H1 (cell line): ENCODE measurements at regions not wholly inside any gene's neighbourhood (a gene's known extent, or its start where the extent isn't known, plus 50 kb on each side); places are given as distances from the start of the nearest gene placed in this dataset.
A peak's percentile ranks its signal among the peaks of the same experiment; 100 is the strongest.

Experiments used
- CTCF ChIA-PET: fragments of 300-600 bp; sonication (Branson Sonifier 250); formaldehyde crosslinking; loops from one replicate; lab custom pipeline; 2021; ENCODE audit not compliant: partially characterized antibody; lab: Charles Lee
- POLR2A ChIA-PET: fragments of 300-600 bp; sonication (Branson Sonifier 250); formaldehyde crosslinking; loops from one replicate; lab custom pipeline; 2021; ENCODE audit warnings: inconsistent platforms; ENCODE audit not compliant: partially characterized antibody; lab: Charles Lee
- DNase-seq, 2 experiments: peaks; one replicate each; pipeline versions ENCODE4 v3.0.0 to v3.0.0-alpha.2; 2010 to 2022; ENCODE audit warnings: low spot score in 2 of 2, low read depth in 1 of 2, mixed read lengths in 1 of 2
- FAIRE-seq: peaks from 2 replicates; lab custom pipeline; 2011; peaks lifted over from hg19 to GRCh38; lab: Jason Lieb, UNC
- H2AFZ ChIP-seq: 2 replicates; pipeline ENCODE4 v1.8.1; 2012; ENCODE audit warnings: low read length, inconsistent platforms
- H2AK5ac ChIP-seq: 2 replicates; pipeline ENCODE4 v1.6.1; 2013; ENCODE audit warnings: low read depth, low read length
- H2BK120ac ChIP-seq: replicated peaks from 2 replicates; pipeline ENCODE3; 2013; ENCODE audit warnings: low read depth, low read length, inconsistent platforms
- H2BK12ac ChIP-seq: 2 replicates; pipeline ENCODE4 v1.6.1; 2013; ENCODE audit warnings: low read depth, low read length
- H2BK15ac ChIP-seq: 2 replicates; pipeline ENCODE4 v1.6.1; 2013; ENCODE audit warnings: low read length
- H2BK20ac ChIP-seq: 2 replicates; pipeline ENCODE4 v1.6.1; 2013; ENCODE audit warnings: low read length
- H2BK5ac ChIP-seq: 2 replicates; pipeline ENCODE4 v1.6.1; 2013; ENCODE audit warnings: low read depth, low read length
- H3K14ac ChIP-seq: 2 replicates; pipeline ENCODE4 v1.6.1; 2013; ENCODE audit warnings: inconsistent platforms; ENCODE audit not compliant: insufficient read length
- H3K18ac ChIP-seq: 2 replicates; pipeline ENCODE4 v1.6.1; 2013; ENCODE audit warnings: low read length; ENCODE audit errors: extremely low read depth
- H3K23ac ChIP-seq: 2 replicates; pipeline ENCODE4 v1.6.1; 2013; ENCODE audit warnings: inconsistent platforms; ENCODE audit not compliant: insufficient read length
- H3K23me2 ChIP-seq: 2 replicates; pipeline ENCODE4 v1.6.1; 2013; ENCODE audit warnings: low read depth, low read length
- H3K27ac ChIP-seq: 2 replicates; pipeline ENCODE4 v1.6.1; 2011; ENCODE audit warnings: low read depth, low read length, inconsistent platforms
- H3K27me3 ChIP-seq, 4 experiments: replicated peaks in 1 of 4; 1 replicate in 1 of 4; 2 replicates in 3 of 4; pipeline versions ENCODE4 v1.6.1 to v1.8.1; 2011 to 2013; ENCODE audit warnings: low read length in 3 of 4, mild to moderate bottlenecking in 3 of 4, inconsistent platforms in 2 of 4, mixed read lengths in 2 of 4, moderate library complexity in 1 of 4; ENCODE audit not compliant: control insufficient read depth in 3 of 4, insufficient read depth in 3 of 4; ENCODE audit errors: extremely low read depth in 1 of 4
- H3K36me3 ChIP-seq, 4 experiments: 2 replicates each; pipeline versions ENCODE4 v1.6.1 to v1.8.1; 2011 to 2013; ENCODE audit warnings: mild to moderate bottlenecking in 4 of 4, low read length in 3 of 4, moderate library complexity in 2 of 4, control low read depth in 1 of 4, inconsistent platforms in 1 of 4; ENCODE audit not compliant: insufficient read depth in 4 of 4, control insufficient read depth in 2 of 4
- H3K4ac ChIP-seq: replicated peaks from 2 replicates; pipeline ENCODE3; 2013; ENCODE audit warnings: low read length, low read depth, mixed read lengths, inconsistent platforms; ENCODE audit not compliant: insufficient read length
- H3K4me1 ChIP-seq, 4 experiments: replicated peaks in 1 of 4; 1 replicate in 1 of 4; 2 replicates in 3 of 4; pipeline versions ENCODE4 v1.6.1 to v1.8.1; 2011 to 2013; ENCODE audit warnings: low read length in 3 of 4, inconsistent platforms in 2 of 4, mixed read lengths in 1 of 4; ENCODE audit not compliant: insufficient read depth in 4 of 4, control insufficient read depth in 3 of 4
- H3K4me2 ChIP-seq, 2 experiments: 2 replicates each; pipeline versions ENCODE4 v1.6.1 to v1.8.1; 2011 to 2013; ENCODE audit warnings: low read depth in 2 of 2, low read length in 2 of 2, control low read depth in 1 of 2, inconsistent platforms in 1 of 2, mild to moderate bottlenecking in 1 of 2; ENCODE audit not compliant: insufficient read depth in 1 of 2
- H3K4me3 ChIP-seq, 4 experiments: fragments of 200-600, 300-600 bp in 1 of 4; sonication (generic), shearing (Covaris generic), sonication (Bioruptor Twin) in 1 of 4; 2 replicates each; pipeline versions ENCODE4 v1.5.1 to v1.8.1; 2011 to 2016; ENCODE audit warnings: low read length in 4 of 4, low read depth in 3 of 4, control low read depth in 2 of 4, inconsistent platforms in 2 of 4, mild to moderate bottlenecking in 2 of 4, mixed read lengths in 1 of 4, moderate library complexity in 1 of 4; ENCODE audit not compliant: insufficient read depth in 2 of 4; ENCODE audit errors: extremely low read depth in 1 of 4
- H3K56ac ChIP-seq: replicated peaks from 2 replicates; pipeline ENCODE3; 2013; ENCODE audit warnings: low read depth, mild to moderate bottlenecking, mixed read lengths, low read length, inconsistent platforms; ENCODE audit not compliant: insufficient read length
- H3K79me1 ChIP-seq: 2 replicates; pipeline ENCODE4 v1.6.1; 2013; ENCODE audit warnings: low read depth, low read length, control low read depth
- H3K79me2 ChIP-seq, 2 experiments: 2 replicates each; pipeline versions ENCODE4 v1.6.1 to v1.8.1; 2012 to 2013; ENCODE audit warnings: low read length in 2 of 2, mild to moderate bottlenecking in 2 of 2, inconsistent platforms in 1 of 2; ENCODE audit not compliant: insufficient read depth in 2 of 2, control insufficient read depth in 1 of 2
- H3K9ac ChIP-seq, 4 experiments: replicated peaks in 1 of 4; 1 replicate in 1 of 4; 2 replicates in 3 of 4; pipeline versions ENCODE4 v1.6.1 to v1.8.1; 2011 to 2013; ENCODE audit warnings: low read depth in 3 of 4, low read length in 3 of 4, control low read depth in 2 of 4, mild to moderate bottlenecking in 2 of 4, moderate library complexity in 2 of 4, inconsistent platforms in 1 of 4; ENCODE audit errors: extremely low read depth in 1 of 4
- H3K9me3 ChIP-seq, 2 experiments: 2 replicates each; pipeline versions ENCODE4 v1.6.1 to v1.8.1; 2012 to 2013; ENCODE audit warnings: mild to moderate bottlenecking in 2 of 2, moderate library complexity in 2 of 2, control low read depth in 1 of 2, inconsistent platforms in 1 of 2, low read depth in 1 of 2, low read length in 1 of 2, mixed read lengths in 1 of 2; ENCODE audit not compliant: insufficient read depth in 2 of 2
- H4K20me1 ChIP-seq, 2 experiments: replicated peaks in 1 of 2; 2 replicates each; pipeline versions ENCODE3 to v1.8.1; 2011 to 2013; ENCODE audit warnings: inconsistent platforms in 2 of 2, low read length in 2 of 2, mild to moderate bottlenecking in 1 of 2; ENCODE audit not compliant: insufficient read depth in 2 of 2, control insufficient read depth in 1 of 2
- H4K5ac ChIP-seq: 2 replicates; pipeline ENCODE4 v1.6.1; 2013; ENCODE audit warnings: low read length, low read depth, mixed read lengths, inconsistent platforms; ENCODE audit not compliant: insufficient read length
- H4K8ac ChIP-seq: 2 replicates; pipeline ENCODE4 v1.8.0; 2013; ENCODE audit warnings: mild to moderate bottlenecking, moderate library complexity, low read length, inconsistent platforms; ENCODE audit not compliant: insufficient read depth; ENCODE audit errors: extremely low read depth
- H4K91ac ChIP-seq: replicated peaks from 2 replicates; pipeline ENCODE3; 2013; ENCODE audit warnings: low read length, mixed read lengths, inconsistent platforms; ENCODE audit not compliant: insufficient read length
- ASH2L ChIP-seq: fragments of 200-600, 300-600 bp; sonication (generic); IDR thresholded peaks from one replicate; pipeline ENCODE4 v1.7.1; 2017; ENCODE audit warnings: low read length
- BCL11A ChIP-seq, 2 experiments: IDR thresholded peaks; one replicate each; pipeline ENCODE4 v1.6.1; 2011; ENCODE audit warnings: low read depth in 2 of 2, low read length in 2 of 2, mild to moderate bottlenecking in 2 of 2
- JUND ChIP-seq: IDR thresholded peaks from 2 replicates; pipeline ENCODE4 v1.6.1; 2011; ENCODE audit warnings: mild to moderate bottlenecking, improper control_type of control experiment, low read length
- POLR2A ChIP-seq, 2 experiments: IDR thresholded peaks; 1 replicate in 1 of 2; 2 replicates in 1 of 2; pipeline ENCODE4 v1.6.1; 2011; ENCODE audit warnings: low read depth in 2 of 2, low read length in 2 of 2, mild to moderate bottlenecking in 2 of 2; ENCODE audit errors: control extremely low read depth in 1 of 2
- RBBP5 ChIP-seq: IDR thresholded peaks from 2 replicates; pipeline ENCODE4 v1.7.1; 2012; ENCODE audit warnings: low read depth, mild to moderate bottlenecking, inconsistent platforms, low read length, moderate library complexity, borderline replicate concordance
- RNF2 ChIP-seq: fragments of 200-900, 300-1000 bp; sonication (generic); IDR thresholded peaks from 2 replicates; pipeline ENCODE4 v1.7.1; 2016; ENCODE audit warnings: borderline replicate concordance, low read depth, mild to moderate bottlenecking, antibody characterized with exemption, low read length; ENCODE audit not compliant: poor library complexity, severe bottlenecking; ENCODE audit errors: missing control alignments
- SP1 ChIP-seq: IDR thresholded peaks from 2 replicates; pipeline ENCODE4 v1.6.1; 2011; ENCODE audit warnings: low read depth, low read length
- TAF7 ChIP-seq: optimal IDR thresholded peaks from 2 replicates; pipeline ENCODE3; 2011; ENCODE audit warnings: low read depth, mild to moderate bottlenecking, inconsistent platforms, low read length, moderate library complexity, borderline replicate concordance
- TCF12 ChIP-seq: IDR thresholded peaks from 2 replicates; pipeline ENCODE4 v1.6.1; 2011; ENCODE audit warnings: low read depth, mild to moderate bottlenecking, low read length
- TEAD4 ChIP-seq: IDR thresholded peaks from 2 replicates; pipeline ENCODE4 v1.6.1; 2012; ENCODE audit warnings: low read depth, low read length, inconsistent platforms, mixed read lengths
- WGBS, 2 experiments: shearing (Covaris generic) in 1 of 2; methylation state at CpG; one replicate each; pipeline versions ENCODE4 v1.1.6 to v1.1.7; 2013 to 2015; ENCODE audit warnings: low lambda C conversion rate in 2 of 2, mixed read lengths in 2 of 2, inconsistent platforms in 1 of 2, low coverage in 1 of 2, missing lambda C conversion rate in 1 of 2; ENCODE audit not compliant: insufficient replicate concordance in 2 of 2, insufficient coverage in 1 of 2, insufficient read length in 1 of 2; ENCODE audit errors: extremely low coverage in 1 of 2, missing lambda C conversion rate in 1 of 2; 5-methylcytosine and 5-hydroxymethylcytosine counted together
- TF ChIP-seq, protein P1 (sequence below): IDR thresholded peaks from 2 replicates; pipeline ENCODE4 v1.6.1; 2012; ENCODE audit warnings: low read length, inconsistent platforms
- TF ChIP-seq, protein P2 (sequence below): IDR thresholded peaks from 2 replicates; pipeline ENCODE4 v1.6.1; 2011; ENCODE audit warnings: low read length, improper control_type of control experiment

DNA sequence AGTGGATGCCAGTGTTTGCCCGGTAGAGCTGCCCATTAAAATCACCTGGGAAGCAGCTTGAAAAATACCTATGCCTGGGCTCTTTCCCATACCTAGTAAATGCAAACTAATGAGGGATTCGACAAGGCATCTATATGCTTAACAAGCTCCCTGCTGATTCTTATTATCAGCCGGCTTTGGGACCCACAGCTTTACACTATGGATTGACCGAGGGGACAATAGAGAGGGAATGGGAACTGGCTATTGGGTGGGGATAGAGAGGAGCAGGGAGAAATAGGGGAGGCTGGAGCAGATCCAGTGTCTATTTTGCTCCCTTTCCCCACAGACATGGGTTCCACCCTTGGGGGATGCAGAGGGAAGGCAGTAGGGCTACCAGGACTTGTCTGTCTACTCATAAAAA, 103.1 kb upstream of the TEX13D start:
- Histone ChIP-seq H3K79me1 (no peaks in the 10 kb centered on the region), H3K23me2 (no peaks in the 10 kb centered on the region), H3K18ac (no peak overlapping the region), H2BK15ac (no peak overlapping the region), H3K36me3 (no peaks in the 10 kb centered on the region), H3K56ac (no peak overlapping the region), H3K9ac (no peak overlapping the region), H3K79me2 (no peaks in the 10 kb centered on the region), H4K91ac (no peak overlapping the region), H3K4me3 (no peak overlapping the region), H4K8ac (no peak overlapping the region), H3K9me3 (no peaks in the 10 kb centered on the region), H2AFZ (no peak overlapping the region), H3K23ac (no peak overlapping the region), H3K27me3 (peaks cover 0 to 2% (median under 1%) of the 10 kb centered on the region in 4 experiments; a peak in 1 of 7 replicates), H3K4me2 (peak overlapping the region in 1 of 2 experiments; percentile 34), H2BK20ac (no peak overlapping the region), H2BK5ac (no peak overlapping the region), H3K4me1 (peaks cover 4 to 13% (median 11%) of the 10 kb centered on the region in 4 experiments; a peak in 5 of 7 replicates), H2BK12ac (0 out of 2 replicates have a peak overlapping the region, but pooled peaks have one; percentile 50), H4K20me1 (no peaks in the 10 kb centered on the region), H3K27ac (no peak overlapping the region), H3K4ac (no peak overlapping the region), H3K14ac (no peak overlapping the region), H2BK120ac (no peak overlapping the region), H4K5ac (no peak overlapping the region), H2AK5ac (no peak overlapping the region)
- FAIRE-seq (peak; percentile 36), DNase-seq (no peak)
- POLR2A ChIA-PET, result interaction anchor here (0.6 to 1.1 kb wide), 2 partner anchors 11 to 267 kb away, joined by 4 read pairs; no protein-coding TSS in a partner anchor
- CTCF ChIA-PET, result interaction anchor here (0.5 to 1.2 kb wide), 4 partner anchors 9 to 139 kb away, joined by 3 to 6 read pairs (median 4); no protein-coding TSS in a partner anchor
- WGBS, 2 experiments, result 3% methylated on average over 4 of the region's 4 CpGs; no CpG with 5 or more reads in 1 of the 2 experiments
- TF ChIP-seq TCF12, result no peak
- TF ChIP-seq, protein P1, sequence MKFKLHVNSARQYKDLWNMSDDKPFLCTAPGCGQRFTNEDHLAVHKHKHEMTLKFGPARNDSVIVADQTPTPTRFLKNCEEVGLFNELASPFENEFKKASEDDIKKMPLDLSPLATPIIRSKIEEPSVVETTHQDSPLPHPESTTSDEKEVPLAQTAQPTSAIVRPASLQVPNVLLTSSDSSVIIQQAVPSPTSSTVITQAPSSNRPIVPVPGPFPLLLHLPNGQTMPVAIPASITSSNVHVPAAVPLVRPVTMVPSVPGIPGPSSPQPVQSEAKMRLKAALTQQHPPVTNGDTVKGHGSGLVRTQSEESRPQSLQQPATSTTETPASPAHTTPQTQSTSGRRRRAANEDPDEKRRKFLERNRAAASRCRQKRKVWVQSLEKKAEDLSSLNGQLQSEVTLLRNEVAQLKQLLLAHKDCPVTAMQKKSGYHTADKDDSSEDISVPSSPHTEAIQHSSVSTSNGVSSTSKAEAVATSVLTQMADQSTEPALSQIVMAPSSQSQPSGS, result no peak
- TF ChIP-seq, protein P2, sequence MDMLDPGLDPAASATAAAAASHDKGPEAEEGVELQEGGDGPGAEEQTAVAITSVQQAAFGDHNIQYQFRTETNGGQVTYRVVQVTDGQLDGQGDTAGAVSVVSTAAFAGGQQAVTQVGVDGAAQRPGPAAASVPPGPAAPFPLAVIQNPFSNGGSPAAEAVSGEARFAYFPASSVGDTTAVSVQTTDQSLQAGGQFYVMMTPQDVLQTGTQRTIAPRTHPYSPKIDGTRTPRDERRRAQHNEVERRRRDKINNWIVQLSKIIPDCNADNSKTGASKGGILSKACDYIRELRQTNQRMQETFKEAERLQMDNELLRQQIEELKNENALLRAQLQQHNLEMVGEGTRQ, result no peak
- no peak for TF ChIP-seq RNF2
- TF ChIP-seq ASH2L, result no peak
- no peak for TF ChIP-seq TEAD4
- TF ChIP-seq TAF7, result no peak
- TF ChIP-seq JUND, result no peak
- no peak for TF ChIP-seq POLR2A (IDR thresholded peaks at IDR 0.05; ENCODE audit: control extremely low read depth in 1 of 2, low read depth in 2 of 2, low read length in 2 of 2)
- TF ChIP-seq RBBP5, result no peak
- no peak for TF ChIP-seq BCL11A (IDR thresholded peaks at IDR 0.05; ENCODE audit: low read depth in 2 of 2, low read length in 2 of 2)
- no peak for TF ChIP-seq SP1
